ENCODE measurements at regions not wholly inside any gene's neighbourhood (a gene's known extent, or its start where the extent isn't known, plus 50 kb on each side); places are given as distances from the start of the nearest gene placed in this dataset.
"Not testable (repeated sequence)": the region's sequence is repeated elsewhere in the genome, so short reads cannot be mapped to it uniquely, and the experiment has no call there.

DNA sequence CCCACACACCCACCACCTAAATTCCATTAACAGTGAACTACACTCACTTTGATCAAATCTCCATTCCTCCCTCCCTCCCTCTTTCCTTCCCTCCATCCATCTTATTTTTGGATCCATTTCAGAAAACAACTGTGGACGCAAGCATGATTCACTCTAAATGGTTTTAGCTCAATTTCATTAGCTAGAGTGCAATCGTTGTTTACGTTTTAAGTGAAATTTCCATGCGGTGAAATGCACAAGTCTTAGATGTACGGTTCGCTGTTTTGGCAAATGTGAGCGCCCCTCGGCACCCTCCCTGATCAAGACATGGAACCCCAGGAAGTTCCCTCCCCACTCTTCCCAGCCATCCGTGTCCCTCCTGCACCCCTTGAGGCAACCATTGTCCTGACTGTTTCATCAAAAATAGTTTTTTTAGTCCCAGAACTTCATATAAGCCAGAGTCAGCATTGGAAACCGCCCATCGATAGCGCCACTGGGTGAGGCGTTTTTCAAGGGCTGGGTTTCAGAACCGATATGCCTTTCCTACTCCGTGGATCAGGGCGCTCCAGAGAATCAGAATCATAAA is 215.1 kb downstream of the BANP start:
- TF ChIP-seq, protein P1, sequence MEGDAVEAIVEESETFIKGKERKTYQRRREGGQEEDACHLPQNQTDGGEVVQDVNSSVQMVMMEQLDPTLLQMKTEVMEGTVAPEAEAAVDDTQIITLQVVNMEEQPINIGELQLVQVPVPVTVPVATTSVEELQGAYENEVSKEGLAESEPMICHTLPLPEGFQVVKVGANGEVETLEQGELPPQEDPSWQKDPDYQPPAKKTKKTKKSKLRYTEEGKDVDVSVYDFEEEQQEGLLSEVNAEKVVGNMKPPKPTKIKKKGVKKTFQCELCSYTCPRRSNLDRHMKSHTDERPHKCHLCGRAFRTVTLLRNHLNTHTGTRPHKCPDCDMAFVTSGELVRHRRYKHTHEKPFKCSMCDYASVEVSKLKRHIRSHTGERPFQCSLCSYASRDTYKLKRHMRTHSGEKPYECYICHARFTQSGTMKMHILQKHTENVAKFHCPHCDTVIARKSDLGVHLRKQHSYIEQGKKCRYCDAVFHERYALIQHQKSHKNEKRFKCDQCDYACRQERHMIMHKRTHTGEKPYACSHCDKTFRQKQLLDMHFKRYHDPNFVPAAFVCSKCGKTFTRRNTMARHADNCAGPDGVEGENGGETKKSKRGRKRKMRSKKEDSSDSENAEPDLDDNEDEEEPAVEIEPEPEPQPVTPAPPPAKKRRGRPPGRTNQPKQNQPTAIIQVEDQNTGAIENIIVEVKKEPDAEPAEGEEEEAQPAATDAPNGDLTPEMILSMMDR (IDR thresholded peaks at IDR 0.05; ENCODE audit: extremely low read depth in 1 of 2, insufficient read depth in 1 of 2, low read depth in 1 of 2, low read length in 2 of 2) = not testable (repeated sequence)
- TF ChIP-seq, protein P2, sequence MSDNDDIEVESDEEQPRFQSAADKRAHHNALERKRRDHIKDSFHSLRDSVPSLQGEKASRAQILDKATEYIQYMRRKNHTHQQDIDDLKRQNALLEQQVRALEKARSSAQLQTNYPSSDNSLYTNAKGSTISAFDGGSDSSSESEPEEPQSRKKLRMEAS (IDR thresholded peaks at IDR 0.05; ENCODE audit: insufficient read depth, insufficient read length) = not testable (repeated sequence)
- not testable (repeated sequence) for TF ChIP-seq FOS (IDR thresholded peaks at IDR 0.05; ENCODE audit: borderline replicate concordance, insufficient read depth, low read length); POLR2A (IDR thresholded peaks at IDR 0.05; ENCODE audit: low read depth, low read length); POLR2AphosphoS5 (IDR thresholded peaks at IDR 0.05; ENCODE audit: insufficient read depth, low read depth, low read length)
